Esophagus muscularis mucosa (tissue), 4 donors: ENCODE measurements at regions not wholly inside any gene's neighbourhood (a gene's known extent, or its start where the extent isn't known, plus 50 kb on each side); places are given as distances from the start of the nearest gene placed in this dataset.

Experiments
- DNase-seq: peaks from one replicate; pipeline ENCODE4 v3.0.0-alpha.2; 2017; ENCODE audit errors: extremely low spot score
- H3K27ac ChIP-seq, 4 donors: fragments of 200-600 bp; sonication (generic); replicated peaks in 1 of 4; 1 replicate in 3 of 4; 2 replicates in 1 of 4; pipeline ENCODE4 v1.5.1; 2016 to 2019; ENCODE audit warnings: mild to moderate bottlenecking in 1 of 4
- H3K27me3 ChIP-seq, 4 donors: fragments of 200-600 bp; sonication (generic); one replicate each; pipeline versions ENCODE4 v1.5.1 to v1.6.0; 2016 to 2019
- H3K36me3 ChIP-seq, 4 donors: fragments of 200-600 bp; sonication (generic); one replicate each; pipeline ENCODE4 v1.5.1; 2016 to 2019
- H3K4me1 ChIP-seq, 4 donors: fragments of 200-600 bp; sonication (generic); one replicate each; pipeline ENCODE4 v1.5.1; 2016 to 2019
- H3K4me3 ChIP-seq, 4 donors: fragments of 200-600 bp; sonication (generic); 1 replicate in 2 of 4; 2 replicates in 2 of 4; pipeline ENCODE4 v1.5.1; 2016 to 2019; ENCODE audit warnings: mild to moderate bottlenecking in 4 of 4, moderate library complexity in 1 of 4
- H3K9me3 ChIP-seq, 4 donors: fragments of 200-600 bp; sonication (generic); 1 replicate in 3 of 4; 2 replicates in 1 of 4; pipeline ENCODE4 v1.5.1; 2016 to 2019
- EP300 ChIP-seq: sonication (generic); formaldehyde crosslinking; IDR thresholded peaks from one replicate; pipeline ENCODE4 v1.6.1; 2017; ENCODE audit warnings: antibody characterized with exemption
- POLR2A ChIP-seq: fragments of 450-650 bp; IDR thresholded peaks from one replicate; pipeline ENCODE4 v1.6.1; 2017; ENCODE audit warnings: antibody characterized with exemption, moderate library complexity, mild to moderate bottlenecking, low read depth
- POLR2AphosphoS5 ChIP-seq, 2 donors: sonication (generic); formaldehyde crosslinking; IDR thresholded peaks; one replicate each; pipeline ENCODE4 v1.6.1; 2017; ENCODE audit warnings: antibody characterized with exemption in 2 of 2
- WGBS: methylation state at CpG from one replicate; pipeline ENCODE4 v1.1.5; 2018; 5-methylcytosine and 5-hydroxymethylcytosine counted together
- intact Hi-C: fragments of 100-400 bp; cut with DNase I; formaldehyde crosslinking; loops from one replicate; pipeline ENCODE4 v1.15.1; 2023
- TF ChIP-seq, protein P1 (sequence below), 3 experiments: fragments of 200-600 bp in 2 of 3; fragments of 450-650 bp in 1 of 3; sonication (generic) in 2 of 3; IDR thresholded peaks; one replicate each; pipeline ENCODE4 v1.5.1; 2017 to 2019; ENCODE audit warnings: antibody characterized with exemption in 3 of 3, mild to moderate bottlenecking in 2 of 3, moderate library complexity in 1 of 3

GRCh38 chr5:39774605-39775004, 349.8 kb upstream of the DAB2 start:
- TF ChIP-seq, protein P1, sequence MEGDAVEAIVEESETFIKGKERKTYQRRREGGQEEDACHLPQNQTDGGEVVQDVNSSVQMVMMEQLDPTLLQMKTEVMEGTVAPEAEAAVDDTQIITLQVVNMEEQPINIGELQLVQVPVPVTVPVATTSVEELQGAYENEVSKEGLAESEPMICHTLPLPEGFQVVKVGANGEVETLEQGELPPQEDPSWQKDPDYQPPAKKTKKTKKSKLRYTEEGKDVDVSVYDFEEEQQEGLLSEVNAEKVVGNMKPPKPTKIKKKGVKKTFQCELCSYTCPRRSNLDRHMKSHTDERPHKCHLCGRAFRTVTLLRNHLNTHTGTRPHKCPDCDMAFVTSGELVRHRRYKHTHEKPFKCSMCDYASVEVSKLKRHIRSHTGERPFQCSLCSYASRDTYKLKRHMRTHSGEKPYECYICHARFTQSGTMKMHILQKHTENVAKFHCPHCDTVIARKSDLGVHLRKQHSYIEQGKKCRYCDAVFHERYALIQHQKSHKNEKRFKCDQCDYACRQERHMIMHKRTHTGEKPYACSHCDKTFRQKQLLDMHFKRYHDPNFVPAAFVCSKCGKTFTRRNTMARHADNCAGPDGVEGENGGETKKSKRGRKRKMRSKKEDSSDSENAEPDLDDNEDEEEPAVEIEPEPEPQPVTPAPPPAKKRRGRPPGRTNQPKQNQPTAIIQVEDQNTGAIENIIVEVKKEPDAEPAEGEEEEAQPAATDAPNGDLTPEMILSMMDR (IDR thresholded peaks at IDR 0.05): no peak
- TF ChIP-seq POLR2AphosphoS5 (IDR thresholded peaks at IDR 0.05): no peak
- TF ChIP-seq POLR2A: no peak
- TF ChIP-seq EP300: no peak
- no peak for DNase-seq
- intact Hi-C loops: no loop called here
- Histone ChIP-seq H3K27me3 (peaks cover 0 to 4% (median 0%) of the 10 kb centered on the region in 4 donors), H3K9me3 (no peaks in the 10 kb centered on the region), H3K4me1 (peaks cover 0 to 4% (median 0%) of the 10 kb centered on the region in 4 donors), H3K27ac (no peak overlapping the region), H3K4me3 (no peak overlapping the region), H3K36me3 (no peaks in the 10 kb centered on the region)

GRCh38 chr5:39772307-39772706, 347.5 kb upstream of the DAB2 start:
- Histone ChIP-seq H3K27me3 (no peaks in the 10 kb centered on the region), H3K4me1 (peaks cover 0 to 4% (median 0%) of the 10 kb centered on the region in 4 donors), H3K27ac (no peak overlapping the region), H3K36me3 (no peaks in the 10 kb centered on the region), H3K9me3 (no peaks in the 10 kb centered on the region), H3K4me3 (no peak overlapping the region)
- no peak for DNase-seq
- intact Hi-C loops: no loop called here
- WGBS: 75% methylated on average over 2 of the region's 2 CpGs
- TF ChIP-seq POLR2AphosphoS5 (IDR thresholded peaks at IDR 0.05) (no peak), EP300 (no peak), POLR2A (no peak)
- TF ChIP-seq, protein P1 (IDR thresholded peaks at IDR 0.05): no peak

DNA sequence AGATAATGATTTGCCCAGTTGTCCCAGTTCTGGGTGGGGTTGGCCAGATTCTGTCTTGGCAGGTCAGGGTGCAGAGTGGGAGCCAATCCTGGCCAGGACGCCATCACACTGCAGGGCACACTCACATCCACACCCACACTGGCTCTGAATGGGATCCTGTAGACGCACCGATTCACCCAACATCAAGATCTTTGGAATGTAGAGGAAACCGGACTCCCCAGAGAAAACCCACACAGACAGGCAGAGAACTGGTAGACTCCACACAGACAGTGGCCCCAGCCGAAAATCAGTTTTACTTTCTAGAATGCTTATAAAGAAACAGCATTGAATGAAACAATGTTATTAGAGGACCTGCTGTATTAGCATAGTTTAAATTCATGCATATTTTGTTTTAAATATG, 343.1 kb upstream of the DAB2 start:
- no peak overlapping the region for H3K27ac ChIP-seq
- H3K27me3 ChIP-seq: no peaks in the 10 kb centered on the region
- no peaks in the 10 kb centered on the region for H3K36me3 ChIP-seq
- no peaks in the 10 kb centered on the region for H3K9me3 ChIP-seq
- no peak overlapping the region for H3K4me3 ChIP-seq
- no peak for TF ChIP-seq EP300
- intact Hi-C loops: no loop called here
- H3K4me1 ChIP-seq: no peaks in the 10 kb centered on the region
- DNase-seq: no peak
- 85% methylated on average over 5 of the region's 5 CpGs for WGBS

GRCh38 chr5:39765366-39765765, 340.6 kb upstream of the DAB2 start:
- TF ChIP-seq, protein P1 (IDR thresholded peaks at IDR 0.05): no peak
- TF ChIP-seq POLR2AphosphoS5 (IDR thresholded peaks at IDR 0.05) (no peak), EP300 (no peak), POLR2A (no peak)
- Histone ChIP-seq H3K4me1 (peaks cover 0 to under 1% (median 0%) of the 10 kb centered on the region in 4 donors), H3K27ac (no peak overlapping the region), H3K9me3 (no peaks in the 10 kb centered on the region), H3K36me3 (no peaks in the 10 kb centered on the region), H3K27me3 (no peaks in the 10 kb centered on the region), H3K4me3 (no peak overlapping the region)
- no peak for DNase-seq
- WGBS: 63% methylated on average over 2 of the region's 2 CpGs
- intact Hi-C loops: no loop called here

DNA sequence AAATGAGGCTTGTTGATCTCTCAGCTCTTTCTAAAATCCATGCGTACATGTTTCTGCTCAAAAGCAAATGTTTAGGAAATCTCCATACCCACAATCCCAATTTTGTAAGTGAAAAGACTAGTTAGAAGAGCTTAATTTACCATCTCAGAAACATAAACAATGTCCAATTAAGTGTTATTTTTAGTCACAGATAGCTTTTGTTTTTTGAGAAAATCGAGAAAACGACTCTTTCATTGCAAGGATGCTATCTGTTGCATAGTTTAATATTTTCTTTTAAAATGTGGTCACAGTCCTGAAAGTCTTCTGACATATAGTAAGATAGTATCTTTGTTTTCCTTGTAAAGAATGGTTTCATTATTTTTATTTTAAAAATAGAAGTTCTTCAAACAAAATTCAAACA, 338.0 kb upstream of the DAB2 start:
- no peak for TF ChIP-seq POLR2AphosphoS5 (IDR thresholded peaks at IDR 0.05)
- 87% methylated on average over 3 of the region's 3 CpGs for WGBS
- Histone ChIP-seq H3K4me1 (peaks cover 0 to 3% (median 0%) of the 10 kb centered on the region in 4 donors), H3K4me3 (no peak overlapping the region), H3K36me3 (no peaks in the 10 kb centered on the region), H3K27ac (no peak overlapping the region), H3K27me3 (no peaks in the 10 kb centered on the region), H3K9me3 (no peaks in the 10 kb centered on the region)
- DNase-seq: no peak
- intact Hi-C loops: no loop called here

- TF ChIP-seq POLR2A (no peak), POLR2AphosphoS5 (IDR thresholded peaks at IDR 0.05) (no peak), EP300 (no peak)
- TF ChIP-seq, protein P1 (IDR thresholded peaks at IDR 0.05): no peak
- H3K4me1 ChIP-seq: peaks cover 0 to 3% (median 0%) of the 10 kb centered on the region in 4 donors
- H3K36me3 ChIP-seq: no peaks in the 10 kb centered on the region
- peak overlapping the region in 3 of 4 donors; percentile 31 to 56 (median 48) for H3K27ac ChIP-seq
- no peaks in the 10 kb centered on the region for H3K9me3 ChIP-seq
- no peak overlapping the region for H3K4me3 ChIP-seq
- intact Hi-C loops: no loop called here
- 80% methylated on average over 10 of the region's 10 CpGs for WGBS
- no peak for DNase-seq
- no peaks in the 10 kb centered on the region for H3K27me3 ChIP-seq
These were observed 336.6 kb upstream of the DAB2 start for GRCh38 chr5:39761199-39761950.
